ENCODE measurements at regions not wholly inside any gene's neighbourhood (a gene's known extent, or its start where the extent isn't known, plus 50 kb on each side); places are given as distances from the start of the nearest gene placed in this dataset.
"Not testable (repeated sequence)": the region's sequence is repeated elsewhere in the genome, so short reads cannot be mapped to it uniquely, and the experiment has no call there.

DNA sequence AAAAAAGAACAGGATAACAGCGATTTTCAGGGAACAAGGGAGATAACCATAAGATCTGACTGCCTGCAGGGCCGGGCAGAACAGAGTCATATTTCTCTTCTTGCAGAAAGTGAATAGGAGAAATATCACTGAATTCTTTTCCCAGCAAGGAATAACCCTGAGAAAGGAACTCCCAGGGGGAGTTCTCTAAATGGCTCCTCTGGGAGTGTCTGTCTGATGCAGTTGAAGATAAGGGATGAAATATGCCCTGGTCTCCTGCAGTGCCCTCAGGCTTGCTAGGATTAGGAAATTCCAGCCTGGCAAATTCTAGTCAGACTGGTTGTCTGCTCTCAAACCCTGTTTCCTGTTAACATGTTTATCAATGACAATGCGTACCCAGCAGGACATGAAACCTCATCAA is 830.8 kb upstream of the TMEFF2 start:
- not testable (repeated sequence) for TF ChIP-seq POLR2AphosphoS5, POLR2A (IDR thresholded peaks at IDR 0.05)
- TF ChIP-seq, protein P1, sequence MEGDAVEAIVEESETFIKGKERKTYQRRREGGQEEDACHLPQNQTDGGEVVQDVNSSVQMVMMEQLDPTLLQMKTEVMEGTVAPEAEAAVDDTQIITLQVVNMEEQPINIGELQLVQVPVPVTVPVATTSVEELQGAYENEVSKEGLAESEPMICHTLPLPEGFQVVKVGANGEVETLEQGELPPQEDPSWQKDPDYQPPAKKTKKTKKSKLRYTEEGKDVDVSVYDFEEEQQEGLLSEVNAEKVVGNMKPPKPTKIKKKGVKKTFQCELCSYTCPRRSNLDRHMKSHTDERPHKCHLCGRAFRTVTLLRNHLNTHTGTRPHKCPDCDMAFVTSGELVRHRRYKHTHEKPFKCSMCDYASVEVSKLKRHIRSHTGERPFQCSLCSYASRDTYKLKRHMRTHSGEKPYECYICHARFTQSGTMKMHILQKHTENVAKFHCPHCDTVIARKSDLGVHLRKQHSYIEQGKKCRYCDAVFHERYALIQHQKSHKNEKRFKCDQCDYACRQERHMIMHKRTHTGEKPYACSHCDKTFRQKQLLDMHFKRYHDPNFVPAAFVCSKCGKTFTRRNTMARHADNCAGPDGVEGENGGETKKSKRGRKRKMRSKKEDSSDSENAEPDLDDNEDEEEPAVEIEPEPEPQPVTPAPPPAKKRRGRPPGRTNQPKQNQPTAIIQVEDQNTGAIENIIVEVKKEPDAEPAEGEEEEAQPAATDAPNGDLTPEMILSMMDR (IDR thresholded peaks at IDR 0.05): not testable (repeated sequence)

Data from sigmoid colon (tissue), 4 donors.